ENCODE measurements at regions not wholly inside any gene's neighbourhood (a gene's known extent, or its start where the extent isn't known, plus 50 kb on each side); places are given as distances from the start of the nearest gene placed in this dataset.

- no peak for TF ChIP-seq CTCF (conservative IDR thresholded peaks at IDR 0.05)
- H3K27ac ChIP-seq: no peak overlapping the region
Observed at GRCh38 chr14:71486279-71486678, 445.9 kb upstream of the RGS6 start.

GRCh38 chr14:71487449-71487848 lies 444.8 kb upstream of the RGS6 start:
- no peak overlapping the region for H3K27ac ChIP-seq

GRCh38 chr14:71487941-71488340 lies 444.3 kb upstream of the RGS6 start:
- H3K27ac ChIP-seq: no peak overlapping the region
- no peak for TF ChIP-seq CTCF (conservative IDR thresholded peaks at IDR 0.05)

More at GRCh38 chr14:71487449-71487848, 444.8 kb upstream of the RGS6 start:
- TF ChIP-seq CTCF (conservative IDR thresholded peaks at IDR 0.05): no peak

- no peak for TF ChIP-seq CTCF (conservative IDR thresholded peaks at IDR 0.05)
- H3K27ac ChIP-seq: no peak overlapping the region
Observed at GRCh38 chr14:71488703-71489191, 443.5 kb upstream of the RGS6 start.

GRCh38 chr14:71489742-71490141 lies 442.5 kb upstream of the RGS6 start:
- no peak for TF ChIP-seq CTCF (conservative IDR thresholded peaks at IDR 0.05)
- no peak overlapping the region for H3K27ac ChIP-seq

- no peak for TF ChIP-seq CTCF (conservative IDR thresholded peaks at IDR 0.05)
- H3K27ac ChIP-seq: no peak overlapping the region
Observed at GRCh38 chr14:71491931-71492330, 440.3 kb upstream of the RGS6 start.

GRCh38 chr14:71492346-71492745 lies 439.9 kb upstream of the RGS6 start:
- TF ChIP-seq CTCF (conservative IDR thresholded peaks at IDR 0.05): no peak
- H3K27ac ChIP-seq: no peak overlapping the region
